ENCODE measurements at regions not wholly inside any gene's neighbourhood (a gene's known extent, or its start where the extent isn't known, plus 50 kb on each side); places are given as distances from the start of the nearest gene placed in this dataset.

DNA sequence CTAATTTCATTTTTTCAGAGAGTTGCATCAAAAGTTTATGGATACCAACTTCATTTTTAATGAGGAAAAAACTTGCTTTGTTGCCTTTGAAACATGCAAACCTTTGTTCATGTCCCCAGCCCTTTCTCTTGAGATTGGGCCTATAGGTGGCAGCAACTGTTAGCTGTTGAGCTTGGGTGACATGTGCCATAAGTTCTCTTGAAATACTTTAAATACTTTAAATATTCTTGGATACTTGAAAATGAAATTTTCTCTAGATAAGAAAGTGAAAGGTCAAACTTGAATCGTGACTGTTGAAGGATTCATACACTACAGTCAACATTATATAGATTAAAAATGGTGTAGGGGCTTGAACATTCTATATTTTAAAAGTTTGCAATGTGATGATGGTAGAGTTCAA, 294.9 kb downstream of the NDFIP2 start:
- H3K36me3 ChIP-seq (ENCODE audit: control insufficient read depth in 1 of 2, insufficient read depth in 2 of 2, low read length in 2 of 2), result no peaks in the 10 kb centered on the region
- ATAC-seq, result peak; percentile 53; the same call in 1 of the 2 replicates
- no peak overlapping the region for H3K9ac ChIP-seq (ENCODE audit: low read length)
- no peak overlapping the region for H2AFZ ChIP-seq (ENCODE audit: low read depth, low read length, poor library complexity, severe bottlenecking)
- no peaks in the 10 kb centered on the region for H3K79me2 ChIP-seq (ENCODE audit: insufficient read depth, low read length)
- no peak overlapping the region for H3K27ac ChIP-seq (ENCODE audit: low read depth, low read length)
- H3K4me2 ChIP-seq (ENCODE audit: low read length), result no peak overlapping the region
- no peak for TF ChIP-seq SP1 (IDR thresholded peaks at IDR 0.05; ENCODE audit: low read depth)
- no peak for TF ChIP-seq POLR2A (IDR thresholded peaks at IDR 0.05; ENCODE audit: borderline replicate concordance, extremely low read depth, insufficient read depth, insufficient read length)
- peak; percentile 61 for TF ChIP-seq RAD21 (IDR thresholded peaks at IDR 0.05; ENCODE audit: low read depth)
- no peak for TF ChIP-seq TCF7L2 (IDR thresholded peaks at IDR 0.05; ENCODE audit: borderline replicate concordance, extremely low read depth, insufficient read depth, insufficient read length)
- TF ChIP-seq, protein P1, sequence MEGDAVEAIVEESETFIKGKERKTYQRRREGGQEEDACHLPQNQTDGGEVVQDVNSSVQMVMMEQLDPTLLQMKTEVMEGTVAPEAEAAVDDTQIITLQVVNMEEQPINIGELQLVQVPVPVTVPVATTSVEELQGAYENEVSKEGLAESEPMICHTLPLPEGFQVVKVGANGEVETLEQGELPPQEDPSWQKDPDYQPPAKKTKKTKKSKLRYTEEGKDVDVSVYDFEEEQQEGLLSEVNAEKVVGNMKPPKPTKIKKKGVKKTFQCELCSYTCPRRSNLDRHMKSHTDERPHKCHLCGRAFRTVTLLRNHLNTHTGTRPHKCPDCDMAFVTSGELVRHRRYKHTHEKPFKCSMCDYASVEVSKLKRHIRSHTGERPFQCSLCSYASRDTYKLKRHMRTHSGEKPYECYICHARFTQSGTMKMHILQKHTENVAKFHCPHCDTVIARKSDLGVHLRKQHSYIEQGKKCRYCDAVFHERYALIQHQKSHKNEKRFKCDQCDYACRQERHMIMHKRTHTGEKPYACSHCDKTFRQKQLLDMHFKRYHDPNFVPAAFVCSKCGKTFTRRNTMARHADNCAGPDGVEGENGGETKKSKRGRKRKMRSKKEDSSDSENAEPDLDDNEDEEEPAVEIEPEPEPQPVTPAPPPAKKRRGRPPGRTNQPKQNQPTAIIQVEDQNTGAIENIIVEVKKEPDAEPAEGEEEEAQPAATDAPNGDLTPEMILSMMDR (IDR thresholded peaks at IDR 0.05 in 2 of 3, conservative IDR thresholded peaks at IDR 0.05 in 1 of 3; ENCODE audit: borderline replicate concordance in 1 of 3, insufficient read depth in 1 of 3, low read depth in 2 of 3, low read length in 2 of 3), result peak; percentile 22 to 53 (median 46); a peak in 5 of 6 replicates
- H3K4me3 ChIP-seq (replicated peaks in 1 of 2; ENCODE audit: low read depth in 1 of 2, low read length in 2 of 2), result no peak overlapping the region
- no peaks in the 10 kb centered on the region for H4K20me1 ChIP-seq (ENCODE audit: insufficient read depth)
- CTCF ChIA-PET, result no interaction called here
- intact Hi-C loops (cut with micrococcal nuclease), result loop anchor here (2.0 to 5.0 kb wide), 2 partner anchors 566 to 589 kb away; partner anchors contain the start of gene SPRY2
- POLR2A ChIA-PET, result no interaction called here
- no peaks in the 10 kb centered on the region for H3K9me2 ChIP-seq (ENCODE audit: insufficient read depth)
- H3K4me1 ChIP-seq (ENCODE audit: control insufficient read depth in 1 of 2, insufficient read depth in 2 of 2, low read length in 2 of 2), result no peaks in the 10 kb centered on the region
- no peaks in the 10 kb centered on the region for H3K27me3 ChIP-seq (ENCODE audit: insufficient read depth, low read length)
- DNase-seq (ENCODE audit: low read depth, low spot score), result peak; percentile 7
- BruUV-seq (replicated peaks), result no TSS peak
- RAD21 ChIA-PET (ENCODE audit: low non-redundant PET in 1 of 2, low total read pairs in 2 of 2, uncharacterized antibody in 2 of 2, unreplicated experiment in 2 of 2), result no interaction called here
- H3K9me3 ChIP-seq (ENCODE audit: control insufficient read depth in 1 of 2, insufficient read depth in 1 of 2, low read depth in 1 of 2, low read length in 2 of 2), result no peaks in the 10 kb centered on the region

DNA sequence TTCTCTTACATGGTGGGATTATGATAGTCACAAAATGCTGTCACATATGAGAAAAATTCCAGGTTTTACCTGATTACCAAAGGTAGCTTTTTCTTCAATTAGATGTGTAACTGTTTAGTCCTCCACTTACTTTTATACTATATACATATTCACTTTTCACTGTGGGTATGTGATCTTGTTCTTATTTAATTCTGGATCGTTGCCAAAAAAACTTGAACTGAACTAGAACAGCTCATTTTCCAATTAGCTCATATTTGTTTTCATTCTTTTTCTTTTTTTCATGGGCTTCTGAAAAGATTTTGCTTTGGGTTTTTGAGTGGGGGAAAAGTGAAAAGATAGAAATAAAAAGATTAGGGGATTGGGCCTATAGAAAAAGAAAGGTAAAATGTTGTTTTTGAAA, 291.9 kb downstream of the NDFIP2 start:
- DNase-seq (ENCODE audit: low read depth, low spot score), result no peak
- POLR2A ChIA-PET, result no interaction called here
- Histone ChIP-seq H3K79me2 (ENCODE audit: insufficient read depth, low read length) (no peaks in the 10 kb centered on the region), H4K20me1 (ENCODE audit: insufficient read depth) (no peaks in the 10 kb centered on the region), H3K9ac (ENCODE audit: low read length) (no peak overlapping the region), H3K4me1 (ENCODE audit: control insufficient read depth in 1 of 2, insufficient read depth in 2 of 2, low read length in 2 of 2) (no peaks in the 10 kb centered on the region), H3K9me2 (ENCODE audit: insufficient read depth) (no peaks in the 10 kb centered on the region), H3K9me3 (ENCODE audit: control insufficient read depth in 1 of 2, insufficient read depth in 1 of 2, low read depth in 1 of 2, low read length in 2 of 2) (no peaks in the 10 kb centered on the region), H3K4me3 (replicated peaks in 1 of 2; ENCODE audit: low read depth in 1 of 2, low read length in 2 of 2) (no peak overlapping the region), H2AFZ (ENCODE audit: low read depth, low read length, poor library complexity, severe bottlenecking) (no peak overlapping the region), H3K4me2 (ENCODE audit: low read length) (no peak overlapping the region), H3K27ac (ENCODE audit: low read depth, low read length) (no peak overlapping the region), H3K36me3 (ENCODE audit: control insufficient read depth in 1 of 2, insufficient read depth in 2 of 2, low read length in 2 of 2) (no peaks in the 10 kb centered on the region), H3K27me3 (ENCODE audit: insufficient read depth, low read length) (no peaks in the 10 kb centered on the region)
- intact Hi-C loops (cut with micrococcal nuclease), result no loop called here
- RAD21 ChIA-PET (ENCODE audit: low non-redundant PET in 1 of 2, low total read pairs in 2 of 2, uncharacterized antibody in 2 of 2, unreplicated experiment in 2 of 2), result no interaction called here
- CTCF ChIA-PET, result no interaction called here
- no TSS peak for BruUV-seq (replicated peaks)
- TF ChIP-seq CBX3 (IDR thresholded peaks at IDR 0.05; ENCODE audit: low read depth) (no peak), JUND (IDR thresholded peaks at IDR 0.05) (no peak)
- TF ChIP-seq, protein P1 (IDR thresholded peaks at IDR 0.05 in 2 of 3, conservative IDR thresholded peaks at IDR 0.05 in 1 of 3; ENCODE audit: borderline replicate concordance in 1 of 3, insufficient read depth in 1 of 3, low read depth in 2 of 3, low read length in 2 of 3), result no peak
- ATAC-seq, result no peak
